HEK293 (cell line): ENCODE measurements at regions not wholly inside any gene's neighbourhood (a gene's known extent, or its start where the extent isn't known, plus 50 kb on each side); places are given as distances from the start of the nearest gene placed in this dataset.

Experiments used
- CTCF ChIA-PET: fragments of 350-600 bp; formaldehyde crosslinking; extraction: SDS; loops from one replicate; lab custom pipeline; 2021; ENCODE audit warnings: antibody characterized with exemption; lab: Yijun Ruan, JAX
- POLR2A ChIA-PET: fragments of 300-600 bp; formaldehyde crosslinking; extraction: SDS; loops from one replicate; lab custom pipeline; 2020; ENCODE audit warnings: antibody characterized with exemption, inconsistent platforms; lab: Yijun Ruan, JAX
- H3K27ac ChIP-seq: fragments of 200-500 bp; sonication (Bioruptor generic); 2 replicates; pipeline ENCODE4 v1.5.1; 2014; ENCODE audit warnings: low read depth, low read length, control low read depth, inconsistent platforms; ENCODE audit errors: extremely low read depth
- H3K36me3 ChIP-seq, 2 experiments: fragments of 200-500 bp in 1 of 2; sonication (Bioruptor generic) in 1 of 2; 1 replicate in 1 of 2; 2 replicates in 1 of 2; pipeline ENCODE4 v1.5.1; 2014 to 2017; ENCODE audit warnings: inconsistent platforms in 2 of 2, low read length in 2 of 2; ENCODE audit not compliant: control insufficient read depth in 2 of 2, insufficient read depth in 1 of 2
- H3K4me1 ChIP-seq: fragments of 200-500 bp; sonication (Bioruptor generic); 2 replicates; pipeline ENCODE4 v1.5.1; 2014; ENCODE audit warnings: mild to moderate bottlenecking, low read length, inconsistent platforms; ENCODE audit not compliant: control insufficient read depth, insufficient read depth
- H3K4me3 ChIP-seq: 2 replicates; pipeline ENCODE4 v1.5.1; 2011; ENCODE audit warnings: low read depth, mild to moderate bottlenecking, control low read depth, low read length, moderate library complexity
- H3K9me3 ChIP-seq: fragments of 200-500 bp; sonication (Bioruptor generic); 2 replicates; pipeline ENCODE4 v1.5.1; 2014; ENCODE audit warnings: low read depth, low read length, inconsistent platforms; ENCODE audit not compliant: control insufficient read depth, insufficient read depth
- BCL11A ChIP-seq: fragments of 450-650 bp; formaldehyde crosslinking; IDR thresholded peaks from 2 replicates; pipeline ENCODE4 v1.5.1; 2016; ENCODE audit warnings: low read depth, missing biosample characterization, missing genetic modification characterization
- HOXC10 ChIP-seq: sonication (generic); formaldehyde crosslinking; IDR thresholded peaks from 2 replicates; pipeline ENCODE4 v1.8.1; 2023; ENCODE audit warnings: mild to moderate bottlenecking, missing genetic modification reagents
- REPIN1 ChIP-seq: fragments of 450-650 bp; formaldehyde crosslinking; IDR thresholded peaks from 2 replicates; pipeline ENCODE4 v1.5.1; 2017; ENCODE audit warnings: missing biosample characterization, missing genetic modification characterization, low read depth
- YY1 ChIP-seq: fragments of 450-650 bp; formaldehyde crosslinking; IDR thresholded peaks from 2 replicates; pipeline ENCODE4 v1.5.1; 2018; ENCODE audit warnings: missing biosample characterization, missing genetic modification characterization
- ZBTB7A ChIP-seq: fragments of 450-650 bp; formaldehyde crosslinking; IDR thresholded peaks from 2 replicates; pipeline ENCODE4 v1.5.1; 2016; ENCODE audit warnings: low read depth, missing biosample characterization, missing genetic modification characterization
- ZEB2 ChIP-seq: fragments of 450-650 bp; formaldehyde crosslinking; IDR thresholded peaks from 2 replicates; pipeline ENCODE4 v1.5.1; 2016; ENCODE audit warnings: missing biosample characterization, missing genetic modification characterization
- ZFP3 ChIP-seq: fragments of 450-650 bp; formaldehyde crosslinking; IDR thresholded peaks from 2 replicates; pipeline ENCODE4 v1.5.1; 2016; ENCODE audit warnings: low read depth, missing biosample characterization, missing genetic modification characterization
- ZNF211 ChIP-seq: fragments of 450-650 bp; formaldehyde crosslinking; IDR thresholded peaks from 2 replicates; pipeline ENCODE4 v1.5.1; 2016; ENCODE audit warnings: low read depth, missing biosample characterization, missing genetic modification characterization
- ZNF223 ChIP-seq: fragments of 450-650 bp; formaldehyde crosslinking; IDR thresholded peaks from 2 replicates; pipeline ENCODE4 v1.5.1; 2016; ENCODE audit warnings: missing biosample characterization, missing genetic modification characterization
- ZNF248 ChIP-seq: fragments of 450-650 bp; formaldehyde crosslinking; IDR thresholded peaks from 2 replicates; pipeline ENCODE4 v1.5.1; 2017; ENCODE audit warnings: missing biosample characterization, missing genetic modification characterization
- ZNF354C ChIP-seq: fragments of 450-650 bp; formaldehyde crosslinking; IDR thresholded peaks from 2 replicates; pipeline ENCODE4 v1.5.1; 2016; ENCODE audit warnings: missing biosample characterization, missing genetic modification characterization, low read depth, borderline replicate concordance
- ZNF513 ChIP-seq: fragments of 450-650 bp; IDR thresholded peaks from 2 replicates; pipeline ENCODE4 v1.5.1; 2018; ENCODE audit warnings: missing biosample characterization, missing genetic modification characterization
- ZNF521 ChIP-seq: fragments of 450-650 bp; formaldehyde crosslinking; IDR thresholded peaks from 2 replicates; pipeline ENCODE4 v1.5.1; 2017; ENCODE audit warnings: missing biosample characterization, mild to moderate bottlenecking, missing genetic modification characterization
- ZNF549 ChIP-seq: fragments of 450-650 bp; IDR thresholded peaks from 2 replicates; pipeline ENCODE4 v1.5.1; 2018; ENCODE audit warnings: missing biosample characterization, missing genetic modification characterization, mild to moderate bottlenecking, inconsistent platforms, moderate library complexity
- ZNF621 ChIP-seq: fragments of 450-650 bp; formaldehyde crosslinking; IDR thresholded peaks from 2 replicates; pipeline ENCODE4 v1.5.1; 2017; ENCODE audit warnings: missing biosample characterization, missing genetic modification characterization
- ZNF624 ChIP-seq: fragments of 450-650 bp; formaldehyde crosslinking; IDR thresholded peaks from 2 replicates; pipeline ENCODE4 v1.5.1; 2017; ENCODE audit warnings: missing biosample characterization, missing genetic modification characterization
- ZNF747 ChIP-seq: fragments of 450-650 bp; formaldehyde crosslinking; IDR thresholded peaks from 2 replicates; pipeline ENCODE4 v1.5.1; 2016; ENCODE audit warnings: missing biosample characterization, missing genetic modification characterization
- ZNF768 ChIP-seq: fragments of 450-650 bp; formaldehyde crosslinking; IDR thresholded peaks from 2 replicates; pipeline ENCODE4 v1.5.1; 2018; ENCODE audit warnings: missing biosample characterization, mild to moderate bottlenecking, missing genetic modification characterization
- ZSCAN18 ChIP-seq: fragments of 450-650 bp; formaldehyde crosslinking; IDR thresholded peaks from 2 replicates; pipeline ENCODE4 v1.5.1; 2016; ENCODE audit warnings: missing biosample characterization, missing genetic modification characterization
- ZSCAN23 ChIP-seq: fragments of 450-650 bp; formaldehyde crosslinking; IDR thresholded peaks from 2 replicates; pipeline ENCODE4 v1.5.1; 2016; ENCODE audit warnings: missing biosample characterization, missing genetic modification characterization
- TF ChIP-seq, protein P1 (sequence below): fragments of 450-650 bp; formaldehyde crosslinking; IDR thresholded peaks from 2 replicates; pipeline ENCODE4 v1.5.1; 2017; ENCODE audit warnings: missing biosample characterization, missing genetic modification characterization

DNA sequence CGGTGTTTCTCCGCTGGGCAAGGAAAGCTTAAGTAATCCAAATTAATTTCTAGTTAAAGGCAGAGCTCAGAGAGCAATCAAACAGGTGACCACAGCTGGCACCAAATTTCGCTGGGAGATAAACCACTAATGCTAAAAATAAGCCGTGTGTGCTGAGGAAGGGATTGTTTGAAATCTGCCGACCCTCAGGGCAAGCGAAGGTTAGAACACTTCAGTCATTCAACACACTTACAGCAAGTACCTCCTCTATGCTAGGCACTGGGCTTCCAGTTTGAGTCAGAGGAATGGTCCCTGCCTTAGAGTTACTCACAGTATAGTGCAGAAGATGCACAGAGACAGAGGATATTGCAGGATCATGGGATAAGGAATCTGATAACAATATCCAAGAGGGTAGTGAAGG lies 467.9 kb upstream of the PODXL start (continued):
- no peak for TF ChIP-seq ZBTB7A (tag by site-specific recombination)

- Histone ChIP-seq H3K4me3 (no peak overlapping the region), H3K27ac (no peak overlapping the region), H3K9me3 (no peaks in the 10 kb centered on the region), H3K36me3 (no peaks in the 10 kb centered on the region), H3K4me1 (no peaks in the 10 kb centered on the region; the same call in 1 of the 2 replicates)
- TF ChIP-seq, protein P1, sequence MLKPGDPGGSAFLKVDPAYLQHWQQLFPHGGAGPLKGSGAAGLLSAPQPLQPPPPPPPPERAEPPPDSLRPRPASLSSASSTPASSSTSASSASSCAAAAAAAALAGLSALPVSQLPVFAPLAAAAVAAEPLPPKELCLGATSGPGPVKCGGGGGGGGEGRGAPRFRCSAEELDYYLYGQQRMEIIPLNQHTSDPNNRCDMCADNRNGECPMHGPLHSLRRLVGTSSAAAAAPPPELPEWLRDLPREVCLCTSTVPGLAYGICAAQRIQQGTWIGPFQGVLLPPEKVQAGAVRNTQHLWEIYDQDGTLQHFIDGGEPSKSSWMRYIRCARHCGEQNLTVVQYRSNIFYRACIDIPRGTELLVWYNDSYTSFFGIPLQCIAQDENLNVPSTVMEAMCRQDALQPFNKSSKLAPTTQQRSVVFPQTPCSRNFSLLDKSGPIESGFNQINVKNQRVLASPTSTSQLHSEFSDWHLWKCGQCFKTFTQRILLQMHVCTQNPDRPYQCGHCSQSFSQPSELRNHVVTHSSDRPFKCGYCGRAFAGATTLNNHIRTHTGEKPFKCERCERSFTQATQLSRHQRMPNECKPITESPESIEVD (tag by site-specific recombination), result no peak
- no peak for TF ChIP-seq ZEB2
- TF ChIP-seq ZNF768 (tag by site-specific recombination), result no peak
- POLR2A ChIA-PET, result no interaction called here
- CTCF ChIA-PET, result no interaction called here
These were observed 467.0 kb upstream of the PODXL start for GRCh38 chr7:132023466-132023865.

DNA sequence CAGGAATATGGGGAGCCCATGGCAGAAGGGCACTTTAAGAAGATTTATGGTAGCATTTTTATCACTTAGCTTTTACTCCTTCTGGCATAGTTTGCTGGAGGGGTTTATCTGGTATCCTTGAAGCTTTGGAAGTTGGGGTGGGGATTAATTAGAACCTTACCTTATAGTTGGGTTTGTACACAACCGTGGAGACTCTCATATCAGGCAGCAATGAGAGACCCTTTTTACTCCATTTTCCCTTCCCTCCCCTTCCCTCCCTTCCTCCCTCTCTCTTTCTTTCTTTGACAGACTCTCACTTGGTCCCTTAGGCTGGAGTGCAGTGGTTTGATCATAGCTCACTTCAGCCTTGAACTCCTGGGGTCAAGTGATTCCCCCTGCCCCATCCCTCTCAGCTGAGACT lies 465.8 kb upstream of the PODXL start:
- no peak overlapping the region for H3K4me3 ChIP-seq
- H3K27ac ChIP-seq, result no peak overlapping the region
- ChIA-PET POLR2A (interaction anchor here (0.6 kb wide), 1 partner anchor 345 kb away, joined by 6 read pairs; no protein-coding TSS in a partner anchor), CTCF (no interaction called here)
- H3K9me3 ChIP-seq, result no peaks in the 10 kb centered on the region
- TF ChIP-seq REPIN1 (tag by site-specific recombination), result no peak
- TF ChIP-seq ZFP3 (tag by site-specific recombination), result no peak
- TF ChIP-seq BCL11A (tag by site-specific recombination), result no peak
- TF ChIP-seq ZNF223 (tag by site-specific recombination), result no peak
- no peak for TF ChIP-seq ZNF624 (tag by site-specific recombination)
- no peak for TF ChIP-seq ZNF248 (tag by site-specific recombination)
- H3K4me1 ChIP-seq, result no peaks in the 10 kb centered on the region
- H3K36me3 ChIP-seq, result no peaks in the 10 kb centered on the region

DNA sequence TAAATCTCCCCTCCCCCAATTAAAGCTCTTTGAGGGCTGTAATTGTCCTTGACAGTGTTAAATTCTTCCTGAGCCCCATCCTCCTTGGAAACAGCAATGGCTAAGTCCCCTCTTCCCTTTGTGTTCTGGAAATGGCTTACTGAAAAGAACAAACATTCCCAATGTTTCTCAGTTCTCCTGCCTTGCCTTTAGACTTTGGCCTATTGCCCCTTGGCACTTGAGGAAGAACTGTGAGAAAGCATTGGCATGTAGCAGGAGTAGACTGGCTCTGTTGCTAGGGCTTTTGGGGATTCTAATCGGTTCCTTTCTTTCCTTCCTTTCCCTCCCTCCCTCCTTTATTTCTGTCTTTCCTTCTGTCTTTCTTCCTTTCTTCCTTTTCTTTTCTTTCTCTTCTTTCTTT lies 463.3 kb upstream of the PODXL start:
- TF ChIP-seq ZNF621 (tag by site-specific recombination) (no peak), ZSCAN18 (tag by site-specific recombination) (no peak), ZNF521 (no peak), ZNF354C (tag by site-specific recombination) (no peak), ZSCAN23 (tag by site-specific recombination) (no peak), ZNF747 (no peak), HOXC10 (CRISPR knock-in tag) (no peak), ZNF549 (no peak), ZNF211 (tag by site-specific recombination) (no peak), ZNF513 (no peak), YY1 (tag by site-specific recombination) (no peak)
- Histone ChIP-seq H3K4me1 (no peaks in the 10 kb centered on the region), H3K36me3 (no peaks in the 10 kb centered on the region), H3K9me3 (no peaks in the 10 kb centered on the region), H3K27ac (no peak overlapping the region), H3K4me3 (no peak overlapping the region)
- POLR2A ChIA-PET, result no interaction called here
- CTCF ChIA-PET, result interaction anchor here (0.5 kb wide), 1 partner anchor 151 kb away, joined by 4 read pairs; no protein-coding TSS in a partner anchor
